Endodermal cell (in vitro differentiated cells): ENCODE measurements at regions not wholly inside any gene's neighbourhood (a gene's known extent, or its start where the extent isn't known, plus 50 kb on each side); places are given as distances from the start of the nearest gene placed in this dataset.

ENCODE experiments used
- DNase-seq: peaks from one replicate; pipeline ENCODE4 v3.0.0-alpha.2; 2017
- H3K27ac ChIP-seq: 2 replicates; pipeline ENCODE4 v1.5.1; 2013; ENCODE audit warnings: mild to moderate bottlenecking, low read depth, low read length, moderate library complexity
- H3K27me3 ChIP-seq: 2 replicates; pipeline ENCODE4 v1.6.1; 2013; ENCODE audit warnings: mild to moderate bottlenecking, low read length, moderate library complexity; ENCODE audit not compliant: insufficient read depth, control insufficient read depth, poor library complexity, severe bottlenecking
- H3K36me3 ChIP-seq: 2 replicates; pipeline ENCODE4 v1.7.0; 2013; ENCODE audit warnings: mild to moderate bottlenecking, low read length, moderate library complexity; ENCODE audit not compliant: control insufficient read depth, insufficient read depth
- H3K4me1 ChIP-seq: one replicate; pipeline ENCODE4 v1.7.0; 2013; ENCODE audit warnings: low read length; ENCODE audit not compliant: control insufficient read depth, insufficient read depth
- H3K4me3 ChIP-seq: 2 replicates; pipeline ENCODE4 v1.5.1; 2013; ENCODE audit warnings: mild to moderate bottlenecking, low read length, moderate library complexity
- H3K9ac ChIP-seq: 2 replicates; pipeline ENCODE4 v1.6.1; 2013; ENCODE audit warnings: mild to moderate bottlenecking, low read length, moderate library complexity; ENCODE audit not compliant: poor library complexity, severe bottlenecking; ENCODE audit errors: extremely low read depth
- H3K9me3 ChIP-seq: 2 replicates; pipeline ENCODE4 v1.6.1; 2013; ENCODE audit warnings: mild to moderate bottlenecking, low read length, moderate library complexity; ENCODE audit not compliant: control insufficient read depth
- H3K27ac Mint-ChIP-seq: 2 replicates; pipeline ENCODE4 v1.8.0; 2020; ENCODE audit warnings: mixed read lengths
- H3K27me3 Mint-ChIP-seq: 2 replicates; pipeline ENCODE4 v1.8.0; 2021; ENCODE audit warnings: mild to moderate bottlenecking, mixed read lengths; ENCODE audit not compliant: insufficient read depth
- H3K36me3 Mint-ChIP-seq: 2 replicates; pipeline ENCODE4 v1.8.0; 2020; ENCODE audit warnings: low read depth, mixed read lengths
- H3K4me1 Mint-ChIP-seq: 2 replicates; pipeline ENCODE4 v1.8.0; 2020; ENCODE audit warnings: mixed read lengths
- H3K4me3 Mint-ChIP-seq: 2 replicates; pipeline ENCODE4 v1.8.0; 2020; ENCODE audit warnings: mild to moderate bottlenecking, moderate library complexity, mixed read lengths
- H3K9me3 Mint-ChIP-seq: 2 replicates; pipeline ENCODE4 v1.8.0; 2020; ENCODE audit warnings: mild to moderate bottlenecking, mixed read lengths
- CTCF ChIP-seq: fragments of 200-600 bp; sonication (generic); conservative IDR thresholded peaks from 2 replicates; pipeline ENCODE4 v1.5.0; 2021; ENCODE audit warnings: antibody characterized with exemption, mild to moderate bottlenecking
- WGBS, 2 experiments: methylation state at CpG; one replicate each; pipeline versions ENCODE4 v1.1.5 to v1.1.7; 2013; ENCODE audit warnings: missing lambda C conversion rate in 2 of 2, mixed read lengths in 1 of 2; ENCODE audit not compliant: insufficient coverage in 1 of 2, insufficient read length in 1 of 2; 5-methylcytosine and 5-hydroxymethylcytosine counted together

- H3K4me1 ChIP-seq = no peaks in the 10 kb centered on the region
- Mint-ChIP-seq H3K27me3 (no peaks in the 10 kb centered on the region), H3K4me1 (peaks cover 4% of the 10 kb centered on the region), H3K27ac (no peak overlapping the region), H3K4me3 (no peak overlapping the region), H3K36me3 (no peaks in the 10 kb centered on the region), H3K9me3 (peaks cover 3% of the 10 kb centered on the region)
- H3K9ac ChIP-seq = no peak overlapping the region
- no peaks in the 10 kb centered on the region for H3K36me3 ChIP-seq
- H3K27ac ChIP-seq = no peak overlapping the region
- no peak overlapping the region for H3K4me3 ChIP-seq
- 90 to 100% methylated on average over 2 of the region's 2 CpGs for WGBS, 2 experiments
- TF ChIP-seq CTCF = no peak
- DNase-seq = no peak
- H3K9me3 ChIP-seq = peaks cover 10% of the 10 kb centered on the region
- H3K27me3 ChIP-seq = no peaks in the 10 kb centered on the region
Observed at GRCh38 chr13:34137200-34137599, 319.3 kb downstream of the RFC3 start.

- H3K4me1 Mint-ChIP-seq = peaks cover 16% of the 10 kb centered on the region
- no peaks in the 10 kb centered on the region for H3K36me3 Mint-ChIP-seq
- H3K27ac ChIP-seq = no peak overlapping the region
- WGBS, 2 experiments = 83 to 87% methylated on average over 1 to 4 of the region's 4 CpGs
- H3K36me3 ChIP-seq = no peaks in the 10 kb centered on the region
- no peak overlapping the region for H3K27ac Mint-ChIP-seq
- no peak overlapping the region for H3K4me3 Mint-ChIP-seq
- DNase-seq = no peak
- H3K9me3 Mint-ChIP-seq = peaks cover 3% of the 10 kb centered on the region
- H3K4me3 ChIP-seq = no peak overlapping the region
- H3K9me3 ChIP-seq = peaks cover 10% of the 10 kb centered on the region
- no peak for TF ChIP-seq CTCF
- no peak overlapping the region for H3K9ac ChIP-seq
- no peaks in the 10 kb centered on the region for H3K27me3 Mint-ChIP-seq
- no peaks in the 10 kb centered on the region for H3K4me1 ChIP-seq
- no peaks in the 10 kb centered on the region for H3K27me3 ChIP-seq
Observed at GRCh38 chr13:34139660-34140227, 321.8 kb downstream of the RFC3 start.

GRCh38 chr13:34143637-34144036 lies 325.7 kb downstream of the RFC3 start:
- Mint-ChIP-seq H3K4me1 (peaks cover 31% of the 10 kb centered on the region), H3K36me3 (no peaks in the 10 kb centered on the region), H3K27ac (no peak overlapping the region), H3K4me3 (no peak overlapping the region), H3K9me3 (no peaks in the 10 kb centered on the region), H3K27me3 (no peaks in the 10 kb centered on the region)
- DNase-seq = no peak
- Histone ChIP-seq H3K9me3 (no peaks in the 10 kb centered on the region), H3K27me3 (no peaks in the 10 kb centered on the region), H3K27ac (no peak overlapping the region), H3K4me3 (no peak overlapping the region), H3K9ac (no peak overlapping the region), H3K36me3 (no peaks in the 10 kb centered on the region), H3K4me1 (no peaks in the 10 kb centered on the region)
- no peak for TF ChIP-seq CTCF
- WGBS, 2 experiments = 88 to 100% methylated on average over 1 of the region's 1 CpG
